GM18517 (cell line): ENCODE measurements at regions not wholly inside any gene's neighbourhood (a gene's known extent, or its start where the extent isn't known, plus 50 kb on each side); places are given as distances from the start of the nearest gene placed in this dataset.

ENCODE experiments used
- ATAC-seq: cut with Tn5 transposase; IDR thresholded peaks from one replicate; pipeline ENCODE4 v1.9.1; 2021; ENCODE audit warnings: mild to moderate bottlenecking, moderate library complexity; ENCODE audit not compliant: unreplicated experiment

GRCh38 chr5:88489364-88489763, 220.7 kb upstream of the TMEM161B start:
- ATAC-seq = no peak

GRCh38 chr5:88488561-88488960, 219.9 kb upstream of the TMEM161B start:
- no peak for ATAC-seq

- ATAC-seq = no peak
Observed at GRCh38 chr5:88488130-88488529, 219.5 kb upstream of the TMEM161B start.

GRCh38 chr5:88487066-88487465, 218.4 kb upstream of the TMEM161B start:
- ATAC-seq = no peak

- no peak for ATAC-seq
Observed at GRCh38 chr5:88486431-88486830, 217.8 kb upstream of the TMEM161B start.

- no peak for ATAC-seq
Observed at GRCh38 chr5:88485531-88485930, 216.9 kb upstream of the TMEM161B start.

- no peak for ATAC-seq
Observed at GRCh38 chr5:88483964-88484672, 215.5 kb upstream of the TMEM161B start.

GRCh38 chr5:88480801-88481499, 212.3 kb upstream of the TMEM161B start:
- ATAC-seq = no peak

- no peak for ATAC-seq
Observed at GRCh38 chr5:88480245-88480644, 211.6 kb upstream of the TMEM161B start.

GRCh38 chr5:88474574-88474973, 205.9 kb upstream of the TMEM161B start:
- ATAC-seq = no peak

- ATAC-seq = no peak
Observed at GRCh38 chr5:88470745-88471144, 202.1 kb upstream of the TMEM161B start.

- ATAC-seq = no peak
Observed at GRCh38 chr5:88459971-88460370, 191.3 kb upstream of the TMEM161B start.

GRCh38 chr5:88452820-88453219, 184.2 kb upstream of the TMEM161B start:
- no peak for ATAC-seq

GRCh38 chr5:88450239-88450638, 181.6 kb upstream of the TMEM161B start:
- no peak for ATAC-seq

- no peak for ATAC-seq
Observed at GRCh38 chr5:88438006-88438405, 169.4 kb upstream of the TMEM161B start.

- ATAC-seq = no peak
Observed at GRCh38 chr5:88436290-88436689, 167.6 kb upstream of the TMEM161B start.

- no peak for ATAC-seq
Observed at GRCh38 chr5:88428633-88429032, 160.0 kb upstream of the TMEM161B start.

GRCh38 chr5:88426441-88426840, 157.8 kb upstream of the TMEM161B start:
- no peak for ATAC-seq

- ATAC-seq = no peak
Observed at GRCh38 chr5:88425124-88425523, 156.5 kb upstream of the TMEM161B start.

GRCh38 chr5:88419931-88420330, 151.3 kb upstream of the TMEM161B start:
- no peak for ATAC-seq

- ATAC-seq = no peak
Observed at GRCh38 chr5:88407341-88407740, 138.7 kb upstream of the TMEM161B start.

- no peak for ATAC-seq
Observed at GRCh38 chr5:88405783-88406182, 137.1 kb upstream of the TMEM161B start.

GRCh38 chr5:88404405-88404804, 135.8 kb upstream of the TMEM161B start:
- ATAC-seq = no peak
